GM12892 (cell line): ENCODE measurements at regions not wholly inside any gene's neighbourhood (a gene's known extent, or its start where the extent isn't known, plus 50 kb on each side); places are given as distances from the start of the nearest gene placed in this dataset.

Source experiments
- DNase-seq: peaks from one replicate; pipeline ENCODE4 v3.0.0; 2011; ENCODE audit not compliant: insufficient read length
- FAIRE-seq: peaks from 2 replicates; lab custom pipeline; 2011; peaks lifted over from hg19 to GRCh38; lab: Jason Lieb, UNC
- POLR2A ChIP-seq: IDR thresholded peaks from 2 replicates; pipeline ENCODE4 v1.6.1; 2011; ENCODE audit warnings: low read depth, low read length, control low read depth
- POLR2AphosphoS5 ChIP-seq: IDR thresholded peaks from 2 replicates; pipeline ENCODE4 v1.6.1; 2011; ENCODE audit warnings: low read depth, low read length, control low read depth
- TAF1 ChIP-seq: IDR thresholded peaks from 2 replicates; pipeline ENCODE4 v1.6.1; 2011; ENCODE audit warnings: low read depth, mild to moderate bottlenecking, control low read depth, low read length, borderline replicate concordance

GRCh38 chr4:157787618-157788017 lies 385.2 kb downstream of the GASK1B start:
- no peak for FAIRE-seq
- DNase-seq = no peak
- no peak for TF ChIP-seq POLR2AphosphoS5
- TF ChIP-seq TAF1 = no peak
- TF ChIP-seq POLR2A = no peak

- DNase-seq (no peak), FAIRE-seq (no peak)
- TF ChIP-seq POLR2AphosphoS5 (no peak), POLR2A (no peak), TAF1 (no peak)
Observed at GRCh38 chr4:157781361-157781760, 391.5 kb downstream of the GASK1B start.

GRCh38 chr4:157779081-157779480 lies 393.7 kb downstream of the GASK1B start:
- no peak for FAIRE-seq
- DNase-seq = no peak
- TF ChIP-seq POLR2AphosphoS5 = no peak
- TF ChIP-seq POLR2A = no peak
- TF ChIP-seq TAF1 = no peak

- TF ChIP-seq TAF1 (no peak), POLR2A (no peak), POLR2AphosphoS5 (no peak)
- DNase-seq (no peak), FAIRE-seq (no peak)
Observed at GRCh38 chr4:157776930-157777528, 395.8 kb downstream of the GASK1B start.

- FAIRE-seq = no peak
- DNase-seq = no peak
- no peak for TF ChIP-seq POLR2A
- TF ChIP-seq TAF1 = no peak
- TF ChIP-seq POLR2AphosphoS5 = no peak
Observed at GRCh38 chr4:157775971-157776370, 396.9 kb downstream of the GASK1B start.

- no peak for DNase-seq
- FAIRE-seq = no peak
- TF ChIP-seq TAF1 (no peak), POLR2AphosphoS5 (no peak), POLR2A (no peak)
Observed at GRCh38 chr4:157772907-157773306, 399.9 kb downstream of the GASK1B start.

GRCh38 chr4:157768419-157768818 lies 404.4 kb downstream of the GASK1B start:
- FAIRE-seq (no peak), DNase-seq (no peak)
- no peak for TF ChIP-seq POLR2A

- no peak for FAIRE-seq
- DNase-seq = no peak
- no peak for TF ChIP-seq TAF1
- no peak for TF ChIP-seq POLR2A
- TF ChIP-seq POLR2AphosphoS5 = no peak
Observed at GRCh38 chr4:157763490-157763889, 409.3 kb downstream of the GASK1B start.

- DNase-seq (no peak), FAIRE-seq (no peak)
- TF ChIP-seq TAF1 (no peak), POLR2AphosphoS5 (no peak), POLR2A (no peak)
Observed at GRCh38 chr4:157754410-157754809, 418.4 kb downstream of the GASK1B start.

GRCh38 chr4:157751631-157752030 lies 421.2 kb downstream of the GASK1B start:
- FAIRE-seq (no peak), DNase-seq (no peak)
- no peak for TF ChIP-seq POLR2AphosphoS5
- TF ChIP-seq POLR2A = no peak
- no peak for TF ChIP-seq TAF1

- FAIRE-seq = no peak
- no peak for TF ChIP-seq POLR2AphosphoS5
- no peak for TF ChIP-seq POLR2A
- TF ChIP-seq TAF1 = no peak
- DNase-seq = no peak
Observed at GRCh38 chr4:157741642-157742041, 431.2 kb downstream of the GASK1B start.

GRCh38 chr4:157739242-157739641 lies 433.6 kb downstream of the GASK1B start:
- no peak for FAIRE-seq
- DNase-seq = no peak
- no peak for TF ChIP-seq POLR2A
- no peak for TF ChIP-seq TAF1
- TF ChIP-seq POLR2AphosphoS5 = no peak
